Caco-2 (cell line): ENCODE measurements at regions not wholly inside any gene's neighbourhood (a gene's known extent, or its start where the extent isn't known, plus 50 kb on each side); places are given as distances from the start of the nearest gene placed in this dataset.

Source experiments
- BruUV-seq: library from RNA; stranded (reverse); fragments of 400-500 nt; replicated peaks from 2 replicates; lab custom pipeline; 2021; lab: Mats Ljungman, UMichigan
- CTCF ChIA-PET: fragments of 300-600 bp; sonication (Branson Sonifier 250); formaldehyde crosslinking; loops from one replicate; lab custom pipeline; 2022; ENCODE audit warnings: antibody characterized with exemption; lab: Charles Lee
- POLR2A ChIA-PET: fragments of 300-600 bp; sonication (Branson Sonifier 250); formaldehyde crosslinking; loops from one replicate; lab custom pipeline; 2022; ENCODE audit warnings: antibody characterized with exemption; lab: Charles Lee
- DNase-seq, 2 experiments: peaks; one replicate each; pipeline versions ENCODE4 v3.0.0 to v3.0.0-alpha.2; 2020 to 2022
- H3K27me3 ChIP-seq: replicated peaks from 2 replicates; pipeline ENCODE4 v1.6.0; 2011; ENCODE audit warnings: low read length; ENCODE audit not compliant: control insufficient read depth, insufficient read depth
- H3K36me3 ChIP-seq: 2 replicates; pipeline ENCODE4 v1.5.1; 2011; ENCODE audit warnings: low read length; ENCODE audit not compliant: control insufficient read depth, insufficient read depth
- H3K4me1 ChIP-seq: fragments of 250-450 bp; sonication (Bioruptor Pico); 2 replicates; pipeline ENCODE4 v1.5.1; 2020; ENCODE audit warnings: mild to moderate bottlenecking
- H3K4me3 ChIP-seq: 2 replicates; pipeline ENCODE4 v1.5.1; 2011; ENCODE audit warnings: low read depth, mild to moderate bottlenecking, control low read depth, low read length
- H3K9me3 ChIP-seq: fragments of 250-450 bp; sonication (Bioruptor Pico); 2 replicates; pipeline ENCODE4 v1.5.1; 2020; ENCODE audit warnings: mild to moderate bottlenecking, moderate library complexity
- H3K27ac Mint-ChIP-seq: one replicate; pipeline ENCODE4 v1.8.0; 2022; ENCODE audit warnings: mixed read lengths; ENCODE audit not compliant: unreplicated experiment
- H3K27me3 Mint-ChIP-seq: one replicate; pipeline ENCODE4 v1.8.0; 2022; ENCODE audit warnings: mixed read lengths; ENCODE audit not compliant: insufficient read depth, unreplicated experiment
- H3K36me3 Mint-ChIP-seq: one replicate; pipeline ENCODE4 v1.8.0; 2022; ENCODE audit warnings: mild to moderate bottlenecking, mixed read lengths; ENCODE audit not compliant: insufficient read depth, unreplicated experiment
- H3K4me1 Mint-ChIP-seq: one replicate; pipeline ENCODE4 v1.8.0; 2022; ENCODE audit warnings: low read depth, mixed read lengths; ENCODE audit not compliant: unreplicated experiment
- H3K4me3 Mint-ChIP-seq: one replicate; pipeline ENCODE4 v1.8.0; 2022; ENCODE audit warnings: mild to moderate bottlenecking, moderate library complexity, mixed read lengths; ENCODE audit not compliant: unreplicated experiment
- H3K9me3 Mint-ChIP-seq: one replicate; pipeline ENCODE4 v1.8.0; 2022; ENCODE audit warnings: mixed read lengths; ENCODE audit not compliant: unreplicated experiment
- CTCF ChIP-seq, 2 experiments: fragments of 200-600 bp in 1 of 2; IDR thresholded peaks; 1 replicate in 1 of 2; 2 replicates in 1 of 2; pipeline versions ENCODE4 v1.5.1 to v1.8.0; 2011 to 2022; ENCODE audit warnings: antibody characterized with exemption in 1 of 2, control low read depth in 1 of 2, inconsistent platforms in 1 of 2, low read depth in 1 of 2, low read length in 1 of 2, mild to moderate bottlenecking in 1 of 2, moderate library complexity in 1 of 2; ENCODE audit not compliant: insufficient read depth in 1 of 2, severe bottlenecking in 1 of 2, unreplicated experiment in 1 of 2
- intact Hi-C: fragments of 100-400 bp; cut with micrococcal nuclease; formaldehyde crosslinking; loops from one replicate; pipeline ENCODE4 v1.10.0; 2022; ENCODE audit not compliant: unreplicated experiment

GRCh38 chr16:54774768-54775167 is 155.9 kb upstream of the IRX5 start:
- H3K4me1 Mint-ChIP-seq = no peaks in the 10 kb centered on the region
- POLR2A ChIA-PET = no interaction called here
- BruUV-seq = no TSS peak

DNA sequence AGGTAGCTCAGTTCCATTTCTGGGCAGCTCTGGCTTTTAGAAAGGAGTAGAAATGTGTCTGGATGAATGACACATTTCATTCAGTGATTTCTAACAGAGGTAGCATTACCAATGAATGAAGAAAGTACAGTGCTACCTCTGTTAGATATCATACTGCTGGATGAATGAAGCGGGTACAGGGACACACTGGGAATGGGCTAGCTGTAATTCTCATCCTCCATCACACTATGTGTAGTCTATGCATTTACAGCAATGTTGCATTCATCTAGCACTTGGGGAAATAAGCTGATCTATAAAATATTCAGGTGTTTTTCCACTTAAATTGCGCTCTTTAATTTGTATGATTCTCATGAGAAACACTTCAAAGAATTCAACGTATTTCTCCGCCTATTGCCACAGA is 158.3 kb upstream of the IRX5 start:
- Histone ChIP-seq H3K27me3 (no peaks in the 10 kb centered on the region), H3K36me3 (no peaks in the 10 kb centered on the region), H3K4me3 (no peak overlapping the region), H3K4me1 (no peaks in the 10 kb centered on the region), H3K9me3 (no peaks in the 10 kb centered on the region; the same call in 1 of the 2 replicates)
- intact Hi-C loops = no loop called here
- no TSS peak for BruUV-seq
- H3K9me3 Mint-ChIP-seq = no peaks in the 10 kb centered on the region
- no peaks in the 10 kb centered on the region for H3K4me1 Mint-ChIP-seq
- H3K27me3 Mint-ChIP-seq = no peaks in the 10 kb centered on the region
- no peak overlapping the region for H3K4me3 Mint-ChIP-seq
- no peaks in the 10 kb centered on the region for H3K36me3 Mint-ChIP-seq
- no peak for TF ChIP-seq CTCF (IDR thresholded peaks at IDR 0.05; ENCODE audit: insufficient read depth in 1 of 2, low read depth in 1 of 2, low read length in 1 of 2, severe bottlenecking in 1 of 2, unreplicated experiment in 1 of 2)
- CTCF ChIA-PET = no interaction called here
- POLR2A ChIA-PET = no interaction called here
- no peak overlapping the region for H3K27ac Mint-ChIP-seq
- no peak for DNase-seq

More at GRCh38 chr16:54774768-54775167, 155.9 kb upstream of the IRX5 start:
- Mint-ChIP-seq H3K36me3 (no peaks in the 10 kb centered on the region), H3K27me3 (no peaks in the 10 kb centered on the region), H3K27ac (no peak overlapping the region), H3K4me3 (no peak overlapping the region), H3K9me3 (no peaks in the 10 kb centered on the region)
- DNase-seq = no peak
- intact Hi-C loops = no loop called here
- no peaks in the 10 kb centered on the region for H3K9me3 ChIP-seq
- no peak for TF ChIP-seq CTCF (IDR thresholded peaks at IDR 0.05; ENCODE audit: insufficient read depth in 1 of 2, low read depth in 1 of 2, low read length in 1 of 2, severe bottlenecking in 1 of 2, unreplicated experiment in 1 of 2)
- H3K4me1 ChIP-seq = no peaks in the 10 kb centered on the region
- no peaks in the 10 kb centered on the region for H3K36me3 ChIP-seq
- H3K4me3 ChIP-seq = no peak overlapping the region
- no peaks in the 10 kb centered on the region for H3K27me3 ChIP-seq
- CTCF ChIA-PET = no interaction called here

- CTCF ChIA-PET = no interaction called here
- no peak for TF ChIP-seq CTCF (IDR thresholded peaks at IDR 0.05; ENCODE audit: insufficient read depth in 1 of 2, low read depth in 1 of 2, low read length in 1 of 2, severe bottlenecking in 1 of 2, unreplicated experiment in 1 of 2)
- no peaks in the 10 kb centered on the region for H3K36me3 ChIP-seq
- BruUV-seq = no TSS peak
- peaks cover 7% of the 10 kb centered on the region; the same call in 1 of the 2 replicates for H3K9me3 ChIP-seq
- DNase-seq = no peak
- intact Hi-C loops = no loop called here
- H3K4me1 ChIP-seq = no peaks in the 10 kb centered on the region
- no peaks in the 10 kb centered on the region for H3K9me3 Mint-ChIP-seq
- POLR2A ChIA-PET = no interaction called here
- no peak overlapping the region for H3K27ac Mint-ChIP-seq
- no peaks in the 10 kb centered on the region for H3K27me3 ChIP-seq
- no peaks in the 10 kb centered on the region for H3K4me1 Mint-ChIP-seq
- H3K27me3 Mint-ChIP-seq = no peaks in the 10 kb centered on the region
- no peaks in the 10 kb centered on the region for H3K36me3 Mint-ChIP-seq
- no peak overlapping the region for H3K4me3 Mint-ChIP-seq
- H3K4me3 ChIP-seq = no peak overlapping the region
Measured at GRCh38 chr16:54766355-54766754, 164.3 kb upstream of the IRX5 start.
